Neural progenitor cell (in vitro differentiated cells): ENCODE measurements at regions not wholly inside any gene's neighbourhood (a gene's known extent, or its start where the extent isn't known, plus 50 kb on each side); places are given as distances from the start of the nearest gene placed in this dataset.

ENCODE experiments used
- DNase-seq: peaks from one replicate; pipeline ENCODE4 v3.0.0-alpha.2; 2016; ENCODE audit warnings: low spot score
- H2AFZ ChIP-seq: fragments of 200-600 bp; sonication (generic); replicated peaks from 2 replicates; pipeline ENCODE4 v1.6.1; 2016; ENCODE audit warnings: antibody characterized with exemption
- H3F3A ChIP-seq: fragments of 200-600 bp; sonication (generic); 2 replicates; pipeline ENCODE4 v1.6.1; 2016; ENCODE audit warnings: antibody characterized with exemption, low read depth
- H3K27ac ChIP-seq: fragments of 200-600 bp; sonication (generic); 2 replicates; pipeline ENCODE4 v1.5.1; 2016; ENCODE audit warnings: mild to moderate bottlenecking
- H3K27me3 ChIP-seq: fragments of 200-600 bp; sonication (generic); 2 replicates; pipeline ENCODE4 v1.6.1; 2016; ENCODE audit warnings: mild to moderate bottlenecking, moderate library complexity
- H3K36me3 ChIP-seq: fragments of 200-600 bp; sonication (generic); 2 replicates; pipeline ENCODE4 v1.5.1; 2016
- H3K4me1 ChIP-seq: fragments of 200-600 bp; sonication (generic); 2 replicates; pipeline ENCODE4 v1.6.1; 2016; ENCODE audit warnings: mixed run types
- H3K4me2 ChIP-seq: fragments of 200-600 bp; sonication (generic); 2 replicates; pipeline ENCODE4 v1.6.1; 2016
- H3K4me3 ChIP-seq: fragments of 200-600 bp; sonication (generic); 2 replicates; pipeline ENCODE4 v1.5.1; 2016
- H3K79me2 ChIP-seq: fragments of 200-600 bp; sonication (generic); 2 replicates; pipeline ENCODE4 v1.6.1; 2016; ENCODE audit warnings: low read depth
- H3K9ac ChIP-seq: fragments of 200-600 bp; sonication (generic); 2 replicates; pipeline ENCODE4 v1.6.1; 2016
- H3K9me3 ChIP-seq: fragments of 200-600 bp; sonication (generic); 2 replicates; pipeline ENCODE4 v1.5.1; 2016; ENCODE audit warnings: low read depth
- H4K20me1 ChIP-seq: fragments of 200-600 bp; sonication (generic); 2 replicates; pipeline ENCODE4 v1.6.1; 2016; ENCODE audit warnings: low read depth
- H3K27ac Mint-ChIP-seq: 3 replicates; pipeline ENCODE4 v1.8.0; 2021; ENCODE audit warnings: mixed read lengths
- H3K27me3 Mint-ChIP-seq: 2 replicates; pipeline ENCODE4 v1.8.0; 2022; ENCODE audit warnings: low read depth, mild to moderate bottlenecking, inconsistent platforms, moderate library complexity, mixed read lengths; ENCODE audit not compliant: insufficient read depth
- H3K36me3 Mint-ChIP-seq: 3 replicates; pipeline ENCODE4 v1.8.0; 2021; ENCODE audit warnings: mixed read lengths
- H3K4me1 Mint-ChIP-seq: 3 replicates; pipeline ENCODE4 v1.8.0; 2021; ENCODE audit warnings: mixed read lengths
- H3K4me3 Mint-ChIP-seq: 3 replicates; pipeline ENCODE4 v1.8.0; 2021; ENCODE audit warnings: mild to moderate bottlenecking, moderate library complexity, mixed read lengths
- H3K9me3 Mint-ChIP-seq: 3 replicates; pipeline ENCODE4 v1.8.0; 2020; ENCODE audit warnings: mixed read lengths
- EZH2 ChIP-seq: fragments of 200-600 bp; sonication (generic); IDR thresholded peaks from 2 replicates; pipeline ENCODE4 v1.6.1; 2017; ENCODE audit warnings: antibody characterized with exemption, mild to moderate bottlenecking, moderate library complexity
- EZH2phosphoT487 ChIP-seq: fragments of 200-600 bp; sonication (generic); IDR thresholded peaks from 2 replicates; pipeline ENCODE4 v1.6.1; 2017; ENCODE audit warnings: antibody characterized with exemption
- TF ChIP-seq, protein P1 (sequence below): fragments of 200-600 bp; sonication (generic); IDR thresholded peaks from 2 replicates; pipeline ENCODE4 v1.5.1; 2017; ENCODE audit warnings: antibody characterized with exemption, mild to moderate bottlenecking

DNA sequence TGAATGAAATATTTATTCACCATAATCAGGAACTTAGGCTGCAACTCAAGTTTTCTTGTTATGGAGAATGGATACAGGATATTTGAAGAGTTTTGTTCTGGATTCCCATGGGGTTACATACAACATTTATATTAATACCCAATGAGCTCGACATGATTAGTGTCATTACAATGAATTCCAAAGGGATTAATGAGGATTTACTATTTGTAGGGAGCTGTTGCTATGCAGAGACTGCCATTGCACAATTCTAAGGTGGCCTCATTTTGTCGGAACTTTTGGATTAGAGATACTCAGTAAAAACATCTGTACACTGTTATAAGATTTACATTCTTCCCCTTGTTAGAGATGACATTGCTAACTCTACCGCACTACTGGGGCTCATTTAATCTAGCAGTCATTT, 586.8 kb upstream of the MAP3K7 start:
- Histone ChIP-seq H3K4me2 (peak overlapping the region; percentile 53), H3K36me3 (no peaks in the 10 kb centered on the region), H3K9ac (no peak overlapping the region), H3K27ac (peak overlapping the region; percentile 16), H3K27me3 (no peaks in the 10 kb centered on the region), H3K79me2 (no peaks in the 10 kb centered on the region), H3F3A (peaks cover 20% of the 10 kb centered on the region), H3K9me3 (no peaks in the 10 kb centered on the region), H4K20me1 (no peaks in the 10 kb centered on the region), H3K4me3 (no peak overlapping the region), H2AFZ (no peak overlapping the region), H3K4me1 (peaks cover 47% of the 10 kb centered on the region)
- no peak overlapping the region for H3K27ac Mint-ChIP-seq
- peaks cover 10% of the 10 kb centered on the region for H3K9me3 Mint-ChIP-seq
- TF ChIP-seq EZH2phosphoT487: no peak
- TF ChIP-seq EZH2: no peak
- TF ChIP-seq, protein P1, sequence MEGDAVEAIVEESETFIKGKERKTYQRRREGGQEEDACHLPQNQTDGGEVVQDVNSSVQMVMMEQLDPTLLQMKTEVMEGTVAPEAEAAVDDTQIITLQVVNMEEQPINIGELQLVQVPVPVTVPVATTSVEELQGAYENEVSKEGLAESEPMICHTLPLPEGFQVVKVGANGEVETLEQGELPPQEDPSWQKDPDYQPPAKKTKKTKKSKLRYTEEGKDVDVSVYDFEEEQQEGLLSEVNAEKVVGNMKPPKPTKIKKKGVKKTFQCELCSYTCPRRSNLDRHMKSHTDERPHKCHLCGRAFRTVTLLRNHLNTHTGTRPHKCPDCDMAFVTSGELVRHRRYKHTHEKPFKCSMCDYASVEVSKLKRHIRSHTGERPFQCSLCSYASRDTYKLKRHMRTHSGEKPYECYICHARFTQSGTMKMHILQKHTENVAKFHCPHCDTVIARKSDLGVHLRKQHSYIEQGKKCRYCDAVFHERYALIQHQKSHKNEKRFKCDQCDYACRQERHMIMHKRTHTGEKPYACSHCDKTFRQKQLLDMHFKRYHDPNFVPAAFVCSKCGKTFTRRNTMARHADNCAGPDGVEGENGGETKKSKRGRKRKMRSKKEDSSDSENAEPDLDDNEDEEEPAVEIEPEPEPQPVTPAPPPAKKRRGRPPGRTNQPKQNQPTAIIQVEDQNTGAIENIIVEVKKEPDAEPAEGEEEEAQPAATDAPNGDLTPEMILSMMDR: no peak
- H3K36me3 Mint-ChIP-seq: peaks cover 4% of the 10 kb centered on the region
- no peak for DNase-seq
- H3K4me1 Mint-ChIP-seq: peaks cover 37% of the 10 kb centered on the region
- H3K4me3 Mint-ChIP-seq: no peak overlapping the region
- H3K27me3 Mint-ChIP-seq: peaks cover 2% of the 10 kb centered on the region

- no peak overlapping the region for H3K4me3 Mint-ChIP-seq
- H3K4me2 ChIP-seq: peak overlapping the region; percentile 53
- peaks cover 37% of the 10 kb centered on the region for H3K4me1 Mint-ChIP-seq
- H3K27me3 ChIP-seq: no peaks in the 10 kb centered on the region
- peak overlapping the region; percentile 55 for H3K27ac ChIP-seq
- H3F3A ChIP-seq: peaks cover 20% of the 10 kb centered on the region
- no peaks in the 10 kb centered on the region for H3K9me3 ChIP-seq
- H4K20me1 ChIP-seq: no peaks in the 10 kb centered on the region
- no peak overlapping the region for H3K27ac Mint-ChIP-seq
- no peaks in the 10 kb centered on the region for H3K36me3 ChIP-seq
- TF ChIP-seq EZH2phosphoT487 (no peak), EZH2 (no peak)
- TF ChIP-seq, protein P1: no peak
- H3K9ac ChIP-seq: no peak overlapping the region
- peaks cover 2% of the 10 kb centered on the region for H3K27me3 Mint-ChIP-seq
- no peak overlapping the region for H2AFZ ChIP-seq
- peaks cover 4% of the 10 kb centered on the region for H3K36me3 Mint-ChIP-seq
- DNase-seq: peak; percentile 55
- no peak overlapping the region for H3K4me3 ChIP-seq
- H3K9me3 Mint-ChIP-seq: peaks cover 10% of the 10 kb centered on the region
- H3K4me1 ChIP-seq: peaks cover 47% of the 10 kb centered on the region
- H3K79me2 ChIP-seq: no peaks in the 10 kb centered on the region
Observed at GRCh38 chr6:91173186-91173585, 586.3 kb upstream of the MAP3K7 start.

DNA sequence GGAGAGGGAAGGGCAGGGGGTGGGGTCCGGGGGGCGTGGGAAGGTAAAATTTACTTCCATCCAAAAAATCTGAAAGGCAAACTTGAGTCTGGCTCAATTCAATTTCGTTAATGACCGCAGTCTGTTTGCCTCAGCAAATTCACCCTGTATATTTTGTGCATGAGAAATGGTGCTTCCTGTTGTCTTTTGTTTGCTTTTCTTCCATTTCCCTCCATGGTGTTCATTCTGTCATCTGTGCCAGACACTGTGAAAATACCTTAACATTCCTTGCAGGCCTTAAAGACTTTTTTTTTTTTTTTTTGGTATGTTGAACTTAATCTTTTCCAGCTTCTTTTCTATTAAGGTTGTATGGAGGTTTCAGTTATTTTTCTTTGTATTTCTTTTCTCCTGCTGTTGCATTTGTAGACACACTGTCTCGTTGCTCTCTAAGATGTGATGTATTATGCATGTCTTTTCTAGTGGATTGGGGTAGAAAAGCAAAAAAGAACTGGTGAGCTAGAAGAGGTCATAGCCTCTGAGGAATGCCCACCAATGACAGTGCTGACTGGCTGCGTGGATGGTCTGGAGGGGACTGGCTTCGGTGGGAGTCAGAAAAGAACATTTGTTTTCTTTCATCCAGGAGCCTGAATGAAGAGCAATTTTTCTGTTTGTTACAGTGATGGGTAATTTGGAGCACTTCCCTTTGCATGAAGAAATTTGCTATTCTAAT, 585.0 kb upstream of the MAP3K7 start:
- no peaks in the 10 kb centered on the region for H3K9me3 ChIP-seq
- TF ChIP-seq EZH2 (no peak), EZH2phosphoT487 (no peak)
- TF ChIP-seq, protein P1: no peak
- Mint-ChIP-seq H3K27me3 (peaks cover 2% of the 10 kb centered on the region), H3K4me3 (peak overlapping the region; percentile 19), H3K9me3 (peaks cover 10% of the 10 kb centered on the region), H3K36me3 (peaks cover 4% of the 10 kb centered on the region), H3K27ac (peak overlapping the region; percentile 1), H3K4me1 (peaks cover 37% of the 10 kb centered on the region)
- H3K4me3 ChIP-seq: no peak overlapping the region
- peaks cover 47% of the 10 kb centered on the region for H3K4me1 ChIP-seq
- no peak overlapping the region for H3K27ac ChIP-seq
- H3K79me2 ChIP-seq: no peaks in the 10 kb centered on the region
- no peaks in the 10 kb centered on the region for H3K27me3 ChIP-seq
- H3K4me2 ChIP-seq: peak overlapping the region; percentile 53
- DNase-seq: no peak
- H2AFZ ChIP-seq: peak overlapping the region; percentile 41
- H4K20me1 ChIP-seq: no peaks in the 10 kb centered on the region
- H3F3A ChIP-seq: peaks cover 20% of the 10 kb centered on the region
- no peak overlapping the region for H3K9ac ChIP-seq
- no peaks in the 10 kb centered on the region for H3K36me3 ChIP-seq
